ENCODE measurements at regions not wholly inside any gene's neighbourhood (a gene's known extent, or its start where the extent isn't known, plus 50 kb on each side); places are given as distances from the start of the nearest gene placed in this dataset.
A peak's percentile ranks its signal among the peaks of the same experiment; 100 is the strongest.

DNA sequence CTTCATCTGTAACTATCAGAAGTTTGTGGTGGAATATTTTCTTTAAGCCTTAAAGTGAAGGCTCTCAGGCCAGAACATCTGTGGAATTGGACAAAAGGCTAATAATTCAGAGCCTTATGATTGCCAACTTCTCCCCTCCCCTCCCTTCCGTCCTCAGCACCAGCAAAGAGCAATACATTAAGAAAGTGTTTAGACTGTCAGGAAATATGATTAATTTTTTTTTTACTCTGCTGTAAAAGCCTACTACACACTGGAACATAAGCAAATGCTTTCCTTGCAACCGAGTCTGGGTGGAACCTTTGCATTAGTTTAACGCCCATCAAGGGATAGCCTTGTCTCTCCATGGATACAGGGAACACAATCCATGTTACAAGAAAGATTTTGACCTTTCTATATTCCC, 110.3 kb upstream of the TARS1 start:
- no peak overlapping the region for H3K27ac ChIP-seq
- no peak for TF ChIP-seq CTCF (conservative IDR thresholded peaks at IDR 0.05)
- no peak for TF ChIP-seq ZFX (IDR thresholded peaks at IDR 0.05)

DNA sequence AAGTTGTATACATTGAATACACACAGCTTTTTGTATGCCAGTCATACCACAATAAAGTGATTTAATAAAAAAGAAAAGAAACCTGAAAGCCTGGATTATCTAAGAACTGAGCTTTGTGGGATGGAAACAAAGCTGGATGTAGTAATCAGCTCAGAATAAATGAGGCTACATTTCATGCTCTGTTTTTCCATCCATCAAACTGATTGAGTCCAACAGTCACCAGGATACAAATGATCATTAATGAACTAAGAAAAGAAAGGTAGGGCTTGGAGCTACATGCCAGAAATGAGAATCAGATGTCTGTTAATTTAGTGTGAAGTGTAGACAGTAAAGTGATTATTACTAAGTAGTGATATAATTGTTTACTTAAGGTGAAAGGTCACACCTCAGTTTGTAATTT, 109.8 kb upstream of the TARS1 start:
- TF ChIP-seq ZFX (IDR thresholded peaks at IDR 0.05) (no peak), CTCF (conservative IDR thresholded peaks at IDR 0.05) (no peak)
- no peak overlapping the region for H3K27ac ChIP-seq

DNA sequence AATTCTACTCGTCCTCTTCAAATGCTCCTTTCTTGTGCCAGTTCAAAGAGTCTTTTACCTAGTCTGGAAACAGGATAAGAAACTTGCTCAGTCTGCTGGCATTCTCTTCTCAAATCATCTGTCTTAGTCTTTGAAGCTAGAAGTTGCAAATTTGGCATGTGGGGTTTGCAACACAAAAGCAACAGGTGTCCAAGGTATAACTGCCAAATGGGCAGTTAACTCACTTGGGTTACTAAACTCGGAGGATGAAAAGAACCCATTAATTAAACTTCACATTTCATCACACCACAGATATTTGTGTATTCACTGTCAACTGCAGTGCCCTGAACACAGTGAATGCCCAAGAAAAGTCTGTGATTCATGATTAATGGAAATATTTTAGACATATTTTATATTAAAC, 108.0 kb upstream of the TARS1 start:
- no peak overlapping the region for H3K27ac ChIP-seq

GRCh38 chr5:33334829-33335228, 105.9 kb upstream of the TARS1 start:
- no peak overlapping the region for H3K27ac ChIP-seq
- TF ChIP-seq ZFX (IDR thresholded peaks at IDR 0.05) (no peak), CTCF (conservative IDR thresholded peaks at IDR 0.05) (no peak)

More for the DNA sequence above, 108.0 kb upstream of the TARS1 start:
- no peak for TF ChIP-seq ZFX (IDR thresholded peaks at IDR 0.05)
- TF ChIP-seq CTCF (conservative IDR thresholded peaks at IDR 0.05), result no peak

DNA sequence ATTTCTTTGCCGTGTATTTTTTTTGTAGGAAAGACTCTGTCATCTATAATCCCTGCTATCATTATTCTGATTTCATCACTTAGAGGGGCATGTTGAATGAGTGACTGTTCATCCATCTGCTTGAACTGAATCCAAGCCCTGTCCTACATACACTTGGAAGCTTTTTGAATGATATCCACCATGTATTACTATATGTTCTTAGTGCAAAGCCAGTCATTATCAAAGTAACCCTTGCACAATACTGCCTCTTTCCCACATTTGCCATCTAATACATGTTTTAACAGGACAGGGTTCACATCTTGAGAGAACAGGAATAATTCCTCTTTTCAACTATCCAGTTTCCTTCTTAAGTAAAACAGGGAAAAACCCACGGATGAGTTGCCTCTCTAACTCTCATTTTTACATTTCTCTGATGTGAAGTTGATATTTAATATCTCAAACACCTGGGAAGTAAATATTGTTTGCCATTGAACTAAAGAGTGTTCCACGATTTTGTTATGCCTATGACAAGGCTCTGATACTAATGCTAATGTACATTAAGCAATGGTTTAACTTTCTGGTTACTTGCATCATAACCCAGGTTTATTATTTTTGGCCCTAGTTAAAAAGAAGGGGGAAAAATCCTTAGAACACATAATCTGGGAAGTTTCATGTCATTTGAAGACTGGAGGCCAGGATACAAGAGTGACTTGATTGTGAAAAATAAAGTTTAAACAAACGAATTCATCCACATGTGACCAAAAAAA, 103.7 kb upstream of the TARS1 start:
- no peak overlapping the region for H3K27ac ChIP-seq
- no peak for TF ChIP-seq CTCF (conservative IDR thresholded peaks at IDR 0.05)
- no peak for TF ChIP-seq ZFX (IDR thresholded peaks at IDR 0.05)

- H3K27ac ChIP-seq, result no peak overlapping the region
- TF ChIP-seq ZFX (IDR thresholded peaks at IDR 0.05), result no peak
- no peak for TF ChIP-seq CTCF (conservative IDR thresholded peaks at IDR 0.05)
Measured at GRCh38 chr5:33337637-33337992, 103.2 kb upstream of the TARS1 start.

GRCh38 chr5:33338336-33339110, 102.2 kb upstream of the TARS1 start:
- TF ChIP-seq CTCF (conservative IDR thresholded peaks at IDR 0.05), result peak; percentile 31
- TF ChIP-seq ZFX (IDR thresholded peaks at IDR 0.05), result no peak
- no peak overlapping the region for H3K27ac ChIP-seq
